Left lung (tissue), 4 donors: ENCODE measurements at regions not wholly inside any gene's neighbourhood (a gene's known extent, or its start where the extent isn't known, plus 50 kb on each side); places are given as distances from the start of the nearest gene placed in this dataset.

Source experiments
- ATAC-seq: fragments of 200-7000 bp; cut with Tn5 transposase; one replicate; pipeline ENCODE4 v1.9.1; 2020; ENCODE audit warnings: moderate library complexity
- DNase-seq, 4 donors: peaks; one replicate each; pipeline ENCODE4 v3.0.0-alpha.2; 2013 to 2020
- H3K27ac ChIP-seq, 2 donors: fragments of 200-600 bp; sonication (generic) in 1 of 2; one replicate each; pipeline versions ENCODE4 v1.5.0 to v1.8.0; 2020 to 2021
- H3K27me3 ChIP-seq, 2 donors: fragments of 200-600 bp; sonication (generic) in 1 of 2; one replicate each; pipeline versions ENCODE4 v1.5.0 to v1.8.0; 2020 to 2021
- H3K36me3 ChIP-seq, 2 donors: fragments of 200-600 bp; sonication (generic) in 1 of 2; one replicate each; pipeline versions ENCODE4 v1.5.0 to v1.8.0; 2020 to 2021
- H3K4me1 ChIP-seq, 2 donors: fragments of 200-600 bp; one replicate each; pipeline ENCODE4 v1.8.0; 2021
- H3K4me3 ChIP-seq, 2 donors: fragments of 200-600 bp; sonication (generic) in 1 of 2; one replicate each; pipeline versions ENCODE4 v1.5.0 to v1.8.0; 2020 to 2021; ENCODE audit warnings: mild to moderate bottlenecking in 1 of 2
- H3K9me3 ChIP-seq, 2 donors: fragments of 200-600 bp; sonication (generic) in 1 of 2; one replicate each; pipeline versions ENCODE4 v1.5.0 to v1.8.0; 2020 to 2021
- intact Hi-C, 2 donors: fragments of 100-400 bp; cut with DNase I; formaldehyde crosslinking; loops; one replicate each; pipeline versions ENCODE4 v1.11.2 to v1.14.2; 2022
- TF ChIP-seq, protein P1 (sequence below), 2 donors: fragments of 200-600 bp; sonication (generic) in 1 of 2; IDR thresholded peaks; one replicate each; pipeline versions ENCODE4 v1.5.0 to v1.8.0; 2021; ENCODE audit warnings: antibody characterized with exemption in 2 of 2
- donor health status: DM: no; HTN: yes; CAD: no.
- donor health status: DM: no; HTN: no; CAD: no.

DNA sequence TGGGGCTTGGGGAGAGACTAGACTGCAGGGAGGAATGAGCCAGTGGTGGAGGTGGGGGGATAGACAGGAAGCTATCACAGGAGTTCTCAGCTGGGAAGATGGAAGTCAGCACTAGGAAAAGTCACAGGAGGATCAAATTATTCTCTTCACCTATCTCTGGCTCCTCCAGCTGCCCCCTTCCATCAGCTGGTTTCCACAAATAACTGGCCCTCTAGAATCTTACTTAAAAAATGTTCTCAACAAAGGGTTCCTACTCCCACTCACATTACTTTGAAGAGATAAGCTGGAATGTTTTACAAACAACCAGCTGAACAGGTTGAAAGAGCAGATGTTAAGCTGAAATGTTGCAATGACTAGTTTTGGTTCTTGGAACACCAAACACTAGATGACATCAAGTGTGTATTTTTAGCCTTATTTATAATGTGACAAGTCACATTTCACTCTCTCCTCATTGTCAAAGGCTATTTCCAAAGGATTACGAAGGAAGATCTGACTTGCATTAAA, 102.7 kb upstream of the AADACL2 start:
- H3K4me3 ChIP-seq = no peak overlapping the region
- intact Hi-C loops = no loop called here
- H3K9me3 ChIP-seq = no peaks in the 10 kb centered on the region
- TF ChIP-seq, protein P1, sequence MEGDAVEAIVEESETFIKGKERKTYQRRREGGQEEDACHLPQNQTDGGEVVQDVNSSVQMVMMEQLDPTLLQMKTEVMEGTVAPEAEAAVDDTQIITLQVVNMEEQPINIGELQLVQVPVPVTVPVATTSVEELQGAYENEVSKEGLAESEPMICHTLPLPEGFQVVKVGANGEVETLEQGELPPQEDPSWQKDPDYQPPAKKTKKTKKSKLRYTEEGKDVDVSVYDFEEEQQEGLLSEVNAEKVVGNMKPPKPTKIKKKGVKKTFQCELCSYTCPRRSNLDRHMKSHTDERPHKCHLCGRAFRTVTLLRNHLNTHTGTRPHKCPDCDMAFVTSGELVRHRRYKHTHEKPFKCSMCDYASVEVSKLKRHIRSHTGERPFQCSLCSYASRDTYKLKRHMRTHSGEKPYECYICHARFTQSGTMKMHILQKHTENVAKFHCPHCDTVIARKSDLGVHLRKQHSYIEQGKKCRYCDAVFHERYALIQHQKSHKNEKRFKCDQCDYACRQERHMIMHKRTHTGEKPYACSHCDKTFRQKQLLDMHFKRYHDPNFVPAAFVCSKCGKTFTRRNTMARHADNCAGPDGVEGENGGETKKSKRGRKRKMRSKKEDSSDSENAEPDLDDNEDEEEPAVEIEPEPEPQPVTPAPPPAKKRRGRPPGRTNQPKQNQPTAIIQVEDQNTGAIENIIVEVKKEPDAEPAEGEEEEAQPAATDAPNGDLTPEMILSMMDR (IDR thresholded peaks at IDR 0.05) = no peak
- no peaks in the 10 kb centered on the region for H3K36me3 ChIP-seq
- DNase-seq (peak in 2 of 4 donors; percentile 76 to 83), ATAC-seq (peak; percentile 84)
- H3K4me1 ChIP-seq = no peaks in the 10 kb centered on the region
- no peaks in the 10 kb centered on the region for H3K27me3 ChIP-seq
- no peak overlapping the region for H3K27ac ChIP-seq

DNA sequence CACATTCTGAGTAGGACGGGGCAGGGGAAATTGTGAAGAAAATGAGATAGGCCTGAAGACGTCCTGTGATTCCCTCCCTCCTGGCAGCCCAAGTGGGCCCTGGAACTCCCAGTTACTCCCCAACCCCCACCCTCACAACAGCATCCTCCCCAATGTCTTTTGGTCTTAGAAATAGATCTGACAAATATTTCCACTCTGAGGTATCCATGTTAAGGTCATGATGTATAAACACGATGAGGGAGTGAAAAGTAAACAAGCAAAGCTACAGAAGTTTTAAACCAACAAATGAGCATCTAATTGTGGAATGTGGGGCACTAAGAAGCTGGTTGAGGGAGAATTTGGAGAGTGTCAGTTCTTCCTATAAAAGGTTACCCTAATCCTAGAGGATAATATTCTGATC, 103.7 kb upstream of the AADACL2 start:
- intact Hi-C loops = no loop called here
- no peak for ATAC-seq
- TF ChIP-seq, protein P1 (IDR thresholded peaks at IDR 0.05) = no peak
- Histone ChIP-seq H3K36me3 (no peaks in the 10 kb centered on the region), H3K4me1 (no peaks in the 10 kb centered on the region), H3K9me3 (no peaks in the 10 kb centered on the region), H3K4me3 (no peak overlapping the region), H3K27me3 (no peaks in the 10 kb centered on the region), H3K27ac (no peak overlapping the region)
- no peak for DNase-seq

DNA sequence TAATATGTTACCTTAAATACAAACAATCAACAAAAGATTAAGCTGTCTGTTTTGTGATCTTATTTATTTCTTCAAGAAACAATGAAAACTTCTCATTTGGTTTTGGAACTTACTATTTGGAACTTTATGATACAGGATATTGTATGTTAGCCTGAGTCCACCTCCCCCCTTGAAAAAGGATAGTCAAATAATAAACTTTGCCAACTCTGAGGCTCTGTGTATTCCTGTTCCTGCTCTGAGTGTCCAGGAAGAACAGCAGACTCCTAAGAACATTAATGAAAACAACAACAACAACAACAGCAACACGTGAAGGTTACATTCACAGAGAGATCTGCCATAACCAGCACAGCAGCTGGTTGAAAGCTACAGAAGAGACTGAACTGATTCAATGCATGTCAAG, 108.1 kb upstream of the AADACL2 start:
- DNase-seq (no peak), ATAC-seq (no peak)
- no peaks in the 10 kb centered on the region for H3K27me3 ChIP-seq
- H3K4me1 ChIP-seq = no peaks in the 10 kb centered on the region
- no peaks in the 10 kb centered on the region for H3K9me3 ChIP-seq
- TF ChIP-seq, protein P1 (IDR thresholded peaks at IDR 0.05) = no peak
- intact Hi-C loops = no loop called here
- H3K27ac ChIP-seq = no peak overlapping the region
- no peak overlapping the region for H3K4me3 ChIP-seq
- H3K36me3 ChIP-seq = no peaks in the 10 kb centered on the region

DNA sequence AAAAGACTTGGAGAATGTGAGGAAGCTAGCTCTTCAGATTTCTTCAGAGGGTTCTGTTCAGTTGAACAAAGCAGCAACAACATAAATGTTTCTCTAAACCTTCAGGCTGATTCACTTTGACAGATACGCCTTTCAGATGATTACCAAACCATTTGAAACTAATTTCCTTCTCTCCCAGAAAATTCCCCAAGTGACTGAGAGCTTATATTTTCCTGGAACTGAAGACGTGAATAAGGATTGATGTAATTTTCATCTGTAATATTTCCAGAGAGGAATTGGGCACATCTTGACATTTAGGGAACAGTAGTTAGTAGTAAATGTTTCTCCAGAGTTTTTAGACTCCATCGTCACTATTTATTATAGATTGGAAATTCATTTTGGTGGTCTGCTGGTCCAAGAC, 108.6 kb upstream of the AADACL2 start:
- DNase-seq (no peak), ATAC-seq (no peak)
- TF ChIP-seq, protein P1 (IDR thresholded peaks at IDR 0.05) = no peak
- no peaks in the 10 kb centered on the region for H3K27me3 ChIP-seq
- H3K27ac ChIP-seq = no peak overlapping the region
- H3K36me3 ChIP-seq = no peaks in the 10 kb centered on the region
- no peak overlapping the region for H3K4me3 ChIP-seq
- no peaks in the 10 kb centered on the region for H3K4me1 ChIP-seq
- no peaks in the 10 kb centered on the region for H3K9me3 ChIP-seq
- intact Hi-C loops = no loop called here

DNA sequence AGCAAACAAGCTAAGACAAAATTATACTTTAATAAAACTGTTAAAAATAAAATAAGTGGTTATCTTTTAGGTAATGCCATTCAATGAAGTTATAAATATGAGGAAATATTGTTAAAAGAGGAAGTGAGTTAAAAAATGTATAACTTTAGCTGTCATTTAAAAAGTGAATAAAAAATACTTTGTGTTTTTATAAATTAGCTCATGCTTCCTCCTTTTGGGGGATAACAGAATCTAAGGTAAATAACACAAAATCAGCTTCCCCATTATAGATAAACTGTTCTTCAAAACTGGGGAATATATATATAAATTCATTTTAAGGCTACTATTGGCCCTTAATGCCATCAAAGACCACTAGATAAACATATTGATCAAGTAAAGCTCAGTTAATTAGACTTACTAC, 113.7 kb upstream of the AADACL2 start:
- no peak for ATAC-seq
- H3K4me3 ChIP-seq = no peak overlapping the region
- H3K27me3 ChIP-seq = no peaks in the 10 kb centered on the region
- intact Hi-C loops = no loop called here
- no peak for DNase-seq
- no peaks in the 10 kb centered on the region for H3K4me1 ChIP-seq
- TF ChIP-seq, protein P1 (IDR thresholded peaks at IDR 0.05) = no peak
- H3K9me3 ChIP-seq = no peaks in the 10 kb centered on the region
- H3K27ac ChIP-seq = no peak overlapping the region
- no peaks in the 10 kb centered on the region for H3K36me3 ChIP-seq
